Muscle of back (tissue), 3 donors: ENCODE measurements at regions not wholly inside any gene's neighbourhood (a gene's known extent, or its start where the extent isn't known, plus 50 kb on each side); places are given as distances from the start of the nearest gene placed in this dataset.

ENCODE experiments used
- DNase-seq, 3 donors: peaks; one replicate each; pipeline versions ENCODE4 v3.0.0 to v3.0.0-alpha.2; 2013

DNA sequence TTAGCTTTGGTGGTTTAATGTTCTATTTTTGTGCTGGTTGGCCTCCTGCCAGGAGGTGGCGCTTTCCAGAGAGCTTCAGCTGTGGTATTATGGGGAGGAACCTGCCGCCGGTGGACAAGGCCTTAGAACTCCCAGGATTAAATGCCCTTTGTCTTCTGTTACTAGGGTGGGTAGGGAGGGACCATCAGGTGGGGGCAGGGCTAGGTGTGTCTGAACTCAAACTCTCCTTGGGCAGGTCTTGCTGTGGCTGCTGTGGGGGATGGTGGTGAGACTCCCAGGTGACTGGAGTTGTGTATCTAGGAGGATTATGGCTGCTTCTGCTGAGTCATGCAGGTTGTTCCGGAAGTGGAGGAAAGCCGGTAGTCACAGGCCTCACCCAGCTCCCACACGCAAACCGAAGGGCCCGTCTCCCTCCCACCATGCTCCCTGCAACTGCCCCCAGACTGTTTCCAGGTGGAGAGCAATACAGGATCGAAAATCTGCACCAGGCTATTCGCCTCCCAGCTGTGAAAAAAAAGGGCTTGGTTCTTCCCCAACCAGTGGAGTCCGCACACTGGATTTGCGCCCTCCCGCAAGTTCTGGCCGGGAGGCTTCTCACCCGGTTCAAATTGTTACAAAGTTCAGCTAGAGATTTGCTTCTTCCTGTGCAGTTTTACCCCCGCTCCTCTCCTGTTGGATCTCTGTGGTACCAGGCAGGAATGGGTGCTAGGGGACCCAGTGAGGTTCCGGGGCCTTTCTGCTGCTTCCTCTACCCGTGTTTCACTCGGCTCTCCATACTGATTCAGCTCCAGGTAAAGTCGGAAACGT lies 220.5 kb downstream of the CENPF start:
- no peak for DNase-seq

DNA sequence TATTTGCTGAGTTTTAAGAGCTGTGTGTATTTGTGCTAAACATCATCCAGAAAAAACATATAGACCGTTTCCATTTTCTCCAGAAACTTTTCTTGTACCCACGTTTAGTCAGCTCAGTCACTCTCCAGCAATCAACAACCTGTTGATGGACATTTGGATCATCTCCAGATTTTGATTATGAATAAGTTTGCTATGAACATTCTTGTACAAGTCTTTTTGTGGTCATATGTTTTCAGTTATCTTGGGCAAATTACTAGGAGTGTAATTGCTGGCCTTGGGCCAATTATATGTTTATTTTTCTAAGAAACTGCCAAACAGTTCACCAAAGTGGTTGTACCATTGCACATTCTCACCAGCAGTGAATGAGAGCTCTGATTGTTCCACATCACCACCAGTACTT lies 221.8 kb downstream of the CENPF start:
- no peak for DNase-seq

DNA sequence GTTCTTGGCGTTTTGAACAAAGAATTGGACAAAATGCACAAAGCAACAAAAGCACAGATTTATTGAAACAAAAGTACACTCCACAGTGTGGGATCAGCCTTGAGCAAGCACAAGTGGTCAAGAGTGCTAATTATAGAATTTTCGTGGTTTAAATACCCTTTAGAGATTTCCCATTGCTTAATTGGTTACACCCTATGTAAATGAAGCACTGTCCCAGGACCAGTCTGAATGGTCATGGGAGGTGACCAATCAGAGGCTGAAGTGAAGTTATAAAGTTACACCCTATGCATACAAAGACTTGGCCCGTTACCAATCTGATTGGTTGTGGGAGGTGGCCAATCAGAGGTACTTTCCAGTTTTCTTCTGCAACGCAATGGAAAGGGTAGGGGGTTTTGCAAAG lies 223.6 kb downstream of the CENPF start:
- DNase-seq, result no peak

DNA sequence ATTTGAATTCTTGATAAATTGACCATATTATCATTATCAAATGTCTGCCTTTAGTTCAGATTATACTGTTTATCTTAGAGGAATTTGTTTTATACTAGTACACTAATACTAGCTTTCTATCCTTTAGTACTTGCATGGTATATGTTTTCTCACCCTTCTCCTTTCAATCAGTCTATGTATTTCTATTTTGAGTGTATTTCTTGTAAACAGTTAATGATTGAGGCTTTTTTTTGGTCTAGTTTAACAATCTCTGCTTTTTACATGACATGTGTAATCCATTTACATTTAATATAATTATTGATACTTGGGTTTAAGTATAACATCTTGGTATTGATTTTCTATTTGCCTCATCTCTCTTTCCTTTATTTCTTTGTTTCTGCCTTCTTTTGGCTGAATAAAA lies 224.9 kb downstream of the CENPF start:
- no peak for DNase-seq

DNA sequence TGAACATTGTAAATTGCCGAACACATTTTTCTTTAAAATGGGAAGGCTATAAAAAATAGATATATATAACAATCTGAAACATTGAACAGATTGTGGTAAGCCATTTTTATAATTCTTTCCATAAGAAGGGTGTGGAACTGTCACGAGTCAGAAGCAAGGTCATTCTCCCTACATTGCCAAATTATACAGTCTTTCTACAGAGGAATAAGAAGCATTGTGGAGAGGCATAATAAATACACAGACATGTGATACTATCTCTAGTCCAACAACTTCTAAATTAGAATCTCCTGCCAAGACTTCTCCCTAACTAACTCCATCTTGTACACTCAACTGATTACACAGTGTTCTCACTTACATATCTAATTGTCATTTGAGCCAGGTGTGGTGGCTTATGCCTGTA lies 227.9 kb downstream of the CENPF start:
- DNase-seq, result no peak

DNA sequence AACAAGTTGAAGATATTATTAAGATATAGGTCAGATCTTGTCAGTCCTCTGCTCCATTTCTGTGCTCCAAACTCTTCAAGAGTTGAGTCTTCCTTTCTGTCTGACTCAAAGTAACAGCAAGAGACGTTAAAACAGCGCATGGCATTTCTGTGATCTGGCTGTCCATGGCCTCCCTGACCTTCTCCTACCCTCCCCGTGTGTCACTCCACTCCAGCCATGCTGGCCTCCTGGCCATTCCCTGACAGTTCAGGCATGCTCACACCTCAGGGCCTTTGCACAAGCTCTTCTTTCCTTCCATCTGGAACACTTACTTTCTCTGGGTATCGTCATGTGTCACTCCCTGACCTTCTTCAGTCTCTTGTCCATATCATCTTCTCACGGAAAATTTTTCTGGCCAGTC lies 229.0 kb downstream of the CENPF start:
- DNase-seq, result no peak

DNA sequence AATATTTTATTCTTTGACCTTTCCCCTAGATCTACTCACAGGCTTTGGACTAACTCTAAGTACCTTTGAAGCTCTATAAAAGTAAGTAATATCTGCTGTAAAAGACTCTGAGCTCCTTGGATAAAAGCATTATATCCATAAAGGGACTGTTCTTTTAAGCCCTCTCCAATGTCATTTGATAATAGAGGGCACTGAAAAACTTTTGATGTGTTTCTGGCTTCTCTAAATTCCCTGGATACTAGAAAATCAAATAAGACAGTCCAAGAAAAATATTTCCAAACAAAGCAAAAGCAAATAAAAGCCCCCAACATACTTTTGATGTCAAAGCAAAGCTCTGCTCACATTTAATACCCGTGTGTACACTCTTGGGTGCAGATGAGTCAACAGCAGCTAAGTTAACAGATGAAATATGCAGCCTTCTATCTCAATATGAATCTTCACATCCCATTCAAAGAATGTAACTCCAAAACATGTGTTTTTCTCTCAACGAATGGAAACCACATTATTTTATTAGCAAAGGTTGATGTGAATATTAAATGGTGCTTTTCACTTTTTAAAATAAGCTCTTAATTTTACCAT lies 230.3 kb downstream of the CENPF start:
- peak in 1 of 3 donors; percentile 69 for DNase-seq

DNA sequence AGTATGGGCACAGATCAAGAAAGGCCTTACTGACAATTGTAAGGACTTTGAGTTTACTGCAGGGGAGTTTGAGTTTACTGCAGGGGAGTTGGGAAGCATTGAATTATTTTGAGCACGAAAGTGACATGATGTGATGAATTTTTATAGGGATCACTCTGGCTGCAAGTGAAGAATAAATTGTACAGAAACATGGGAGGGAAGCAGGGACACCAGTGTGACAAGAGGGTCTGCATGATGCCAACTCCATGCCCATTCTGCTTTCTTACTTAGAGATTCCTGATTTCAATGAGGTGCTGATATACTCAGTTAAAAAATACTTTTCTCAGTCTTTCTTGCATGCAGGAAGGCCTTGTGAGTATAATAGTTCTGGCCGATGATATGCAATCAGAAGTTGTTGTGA lies 234.4 kb downstream of the CENPF start:
- no peak for DNase-seq

DNA sequence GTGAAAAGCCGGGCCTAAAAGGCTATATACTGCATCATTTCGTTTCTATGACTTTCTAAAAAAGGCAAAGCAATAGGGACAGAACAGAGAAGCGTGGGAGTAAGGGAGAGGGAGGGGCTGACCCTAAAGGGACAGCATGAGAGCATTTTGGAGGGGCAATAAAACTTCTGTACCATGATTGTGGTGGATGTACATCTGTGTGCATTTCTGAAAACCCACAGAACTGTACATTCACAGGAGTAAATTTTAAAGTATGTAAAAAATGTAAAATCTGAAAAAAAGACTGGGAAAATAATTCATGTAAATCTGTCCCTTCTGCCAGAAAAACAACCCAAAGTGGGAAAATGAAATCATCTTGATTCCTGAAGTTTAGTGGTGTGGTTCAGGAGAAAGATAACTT lies 235.4 kb downstream of the CENPF start:
- peak; percentile 3 to 90 (median 14) for DNase-seq

DNA sequence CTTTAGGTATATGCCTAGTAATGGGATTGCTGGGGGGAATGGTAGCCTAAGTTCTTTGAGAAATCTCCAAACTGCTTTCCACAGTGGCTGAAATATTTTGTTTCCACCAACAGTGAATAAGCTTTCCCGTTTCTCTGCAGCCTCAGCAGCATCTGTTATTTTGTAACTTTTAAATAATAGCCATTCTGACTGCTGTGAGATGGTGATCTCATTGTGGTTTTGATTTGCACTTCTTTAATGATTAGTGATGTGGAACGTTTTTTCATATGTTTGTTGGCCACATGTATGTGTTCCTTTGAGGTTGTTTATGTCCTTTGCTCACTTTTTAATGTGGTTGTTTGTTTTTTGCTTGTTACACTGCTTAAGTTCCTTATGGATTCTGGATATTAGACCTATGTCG lies 237.4 kb downstream of the CENPF start:
- no peak for DNase-seq

DNA sequence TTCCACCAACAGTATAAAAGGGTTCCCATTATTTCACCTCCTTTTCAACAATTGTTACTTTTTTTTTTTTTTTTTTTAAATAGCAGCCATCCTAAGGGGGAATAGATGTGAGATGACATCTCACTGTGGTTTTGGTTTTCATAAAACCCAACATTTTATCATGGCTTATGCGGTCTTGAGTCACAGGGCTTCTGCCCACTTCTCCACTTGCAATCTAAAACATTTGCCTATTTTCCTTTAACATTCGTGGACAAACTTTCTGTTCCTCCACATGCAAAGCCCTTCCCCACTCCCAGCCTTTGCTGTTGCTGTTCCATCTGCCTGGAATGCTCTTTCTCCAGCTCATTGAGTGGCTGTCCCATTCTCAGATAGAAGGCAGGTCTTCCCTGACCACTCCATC lies 239.7 kb upstream of the KCNK2 start:
- DNase-seq, result no peak

DNA sequence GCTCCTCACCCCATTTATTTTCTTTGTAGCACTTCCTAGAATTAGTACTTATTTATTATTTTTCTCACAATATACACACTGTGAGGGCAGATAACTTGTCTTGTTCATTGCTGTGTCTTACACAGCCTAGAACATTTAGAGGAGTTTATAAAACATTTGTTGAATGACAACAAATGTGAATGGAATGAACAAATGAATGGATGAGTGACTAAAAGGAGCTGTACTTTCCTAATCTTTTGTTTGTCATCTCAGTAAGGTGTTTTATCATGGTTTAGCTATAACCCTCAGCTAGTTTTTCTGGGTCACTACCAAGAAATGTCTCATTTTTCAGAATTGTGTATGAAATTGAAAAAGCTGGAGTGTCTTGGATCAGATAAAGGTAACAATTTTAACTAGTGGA lies 239.3 kb upstream of the KCNK2 start:
- no peak for DNase-seq

DNA sequence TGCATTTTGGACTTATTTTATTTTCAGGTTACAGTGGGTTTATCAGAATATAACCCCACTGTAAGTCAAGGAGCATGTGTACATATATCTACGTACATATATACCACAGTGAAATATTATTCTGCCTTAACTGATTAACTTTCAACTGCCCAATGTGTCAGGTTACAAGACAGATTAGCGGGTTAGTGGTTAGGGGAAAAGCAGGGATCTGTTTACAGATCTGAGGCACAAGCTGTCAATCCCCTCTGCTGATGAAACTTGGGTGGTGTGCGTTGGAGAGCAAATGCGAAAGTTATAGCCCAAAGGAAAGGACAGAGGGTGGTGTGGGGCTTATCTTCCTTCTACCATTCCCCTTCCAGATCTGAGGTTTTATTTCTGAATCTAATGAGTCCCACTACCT lies 238.2 kb upstream of the KCNK2 start:
- DNase-seq, result no peak

DNA sequence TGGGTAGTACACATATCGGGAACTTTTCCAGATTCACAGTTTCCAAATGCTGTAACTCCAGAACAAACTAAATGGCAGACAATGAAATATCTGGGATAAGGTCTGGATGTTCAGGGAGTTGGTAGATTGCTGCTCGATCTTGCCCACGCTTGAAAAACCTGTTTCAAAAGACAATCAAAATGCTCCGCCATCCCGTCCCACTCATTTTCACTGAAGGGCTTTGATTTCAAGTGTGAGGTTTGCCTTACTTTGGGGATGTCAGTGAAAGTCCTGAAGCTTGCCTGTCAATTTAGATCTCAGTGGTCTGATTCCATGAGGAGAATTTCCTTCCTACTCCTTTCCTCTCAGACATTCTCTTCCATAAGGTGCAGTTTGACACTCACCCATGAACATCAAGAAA lies 236.3 kb upstream of the KCNK2 start:
- DNase-seq, result no peak

DNA sequence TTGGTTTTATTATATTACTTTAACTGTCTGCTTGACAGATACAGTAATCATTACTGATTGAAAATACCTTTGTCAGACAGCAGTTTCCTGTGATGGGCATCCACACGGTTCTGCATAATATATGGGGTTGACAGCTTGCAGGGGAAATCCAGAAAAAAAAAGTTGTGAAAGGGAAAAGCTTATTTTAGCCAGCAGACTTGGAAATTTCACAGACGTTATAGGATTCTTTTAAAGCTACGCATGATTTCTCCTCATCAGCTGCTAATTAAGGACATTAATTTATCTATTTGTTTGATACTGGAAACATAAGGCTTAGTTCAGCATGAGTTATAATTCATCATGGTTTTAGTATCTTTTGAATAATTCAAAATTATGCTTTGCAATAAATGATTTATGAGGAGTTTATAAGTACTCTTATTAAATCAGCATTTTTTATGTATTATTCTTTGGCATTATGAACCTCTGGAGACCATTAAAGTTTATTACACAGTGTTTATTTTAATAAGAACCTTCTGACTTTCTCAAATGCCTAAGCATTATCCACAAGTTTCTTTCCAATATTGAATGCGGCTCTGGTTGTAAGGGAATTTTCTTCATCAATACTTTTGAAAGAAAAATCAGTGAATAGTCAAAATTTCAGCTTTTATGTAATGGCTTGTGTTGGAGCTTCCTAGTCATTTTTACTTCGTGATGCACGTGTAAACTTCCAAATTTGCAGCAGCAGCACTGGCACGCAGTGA lies 235.3 kb upstream of the KCNK2 start:
- peak in 1 of 3 donors; percentile 20 for DNase-seq

DNA sequence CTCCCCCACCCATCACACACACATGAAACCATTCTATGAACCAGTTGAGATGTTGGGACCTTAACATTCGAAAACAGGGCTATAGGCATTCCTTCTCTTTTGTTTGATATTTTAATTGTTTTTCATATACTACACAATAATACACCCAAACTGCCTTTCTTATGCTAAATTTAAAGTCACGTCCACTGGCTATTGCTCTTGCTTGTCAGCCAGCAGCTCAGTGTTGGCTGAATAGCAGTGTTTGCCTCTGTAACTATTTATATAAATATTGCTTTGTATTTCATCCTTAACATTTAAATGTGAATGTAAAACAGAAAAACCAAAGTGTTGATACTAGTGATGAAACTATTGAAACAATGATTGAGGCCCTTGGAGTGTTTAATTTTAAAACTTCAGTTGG lies 234.4 kb upstream of the KCNK2 start:
- DNase-seq, result no peak

DNA sequence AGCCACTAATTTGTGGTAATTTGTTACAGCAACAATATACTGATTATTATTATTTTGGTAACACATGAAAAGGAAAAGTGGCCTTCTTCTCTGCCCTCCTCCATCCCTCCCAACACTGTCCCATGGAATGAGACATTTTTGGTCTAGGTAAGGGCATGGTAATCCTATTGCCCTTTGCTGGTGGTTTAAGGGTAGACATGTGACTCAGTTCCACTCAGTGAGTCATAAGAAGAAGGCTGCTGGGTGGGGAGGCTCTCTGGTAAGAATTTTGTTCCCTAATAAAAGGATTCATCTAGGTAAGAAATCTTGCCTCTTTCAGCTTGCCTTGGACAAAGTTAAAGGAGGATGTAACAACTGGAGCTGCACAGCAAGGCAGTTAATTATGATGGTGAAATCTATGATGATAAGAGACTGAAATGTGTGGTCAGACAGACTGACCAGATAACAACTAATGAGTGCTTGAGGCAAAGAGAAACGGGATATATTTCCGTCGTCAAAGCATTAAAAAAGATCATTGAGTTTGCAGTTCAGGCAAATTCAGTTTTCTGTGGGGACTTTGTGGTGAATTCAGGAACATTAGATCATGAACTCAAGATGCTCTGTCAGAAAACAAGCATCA lies 232.0 kb upstream of the KCNK2 start:
- no peak for DNase-seq

DNA sequence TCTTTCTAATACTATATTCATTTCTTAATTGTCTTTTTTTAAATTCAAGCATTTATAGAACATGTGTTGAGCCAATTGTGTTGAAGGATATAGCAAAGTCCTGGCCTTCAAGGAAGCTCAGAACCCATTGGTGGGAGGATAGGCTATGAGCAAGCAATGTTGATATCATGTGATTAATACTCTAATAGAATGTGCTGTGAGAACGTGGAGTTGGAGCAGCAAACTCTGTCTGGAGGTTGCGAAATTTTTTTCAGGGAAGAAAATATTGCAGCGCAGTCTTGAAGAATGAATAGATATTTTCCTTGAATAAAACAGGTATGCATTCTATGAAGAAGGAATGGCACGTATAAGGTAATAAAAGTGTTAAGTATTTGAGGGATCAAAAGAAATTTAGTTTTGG lies 229.2 kb upstream of the KCNK2 start:
- no peak for DNase-seq

DNA sequence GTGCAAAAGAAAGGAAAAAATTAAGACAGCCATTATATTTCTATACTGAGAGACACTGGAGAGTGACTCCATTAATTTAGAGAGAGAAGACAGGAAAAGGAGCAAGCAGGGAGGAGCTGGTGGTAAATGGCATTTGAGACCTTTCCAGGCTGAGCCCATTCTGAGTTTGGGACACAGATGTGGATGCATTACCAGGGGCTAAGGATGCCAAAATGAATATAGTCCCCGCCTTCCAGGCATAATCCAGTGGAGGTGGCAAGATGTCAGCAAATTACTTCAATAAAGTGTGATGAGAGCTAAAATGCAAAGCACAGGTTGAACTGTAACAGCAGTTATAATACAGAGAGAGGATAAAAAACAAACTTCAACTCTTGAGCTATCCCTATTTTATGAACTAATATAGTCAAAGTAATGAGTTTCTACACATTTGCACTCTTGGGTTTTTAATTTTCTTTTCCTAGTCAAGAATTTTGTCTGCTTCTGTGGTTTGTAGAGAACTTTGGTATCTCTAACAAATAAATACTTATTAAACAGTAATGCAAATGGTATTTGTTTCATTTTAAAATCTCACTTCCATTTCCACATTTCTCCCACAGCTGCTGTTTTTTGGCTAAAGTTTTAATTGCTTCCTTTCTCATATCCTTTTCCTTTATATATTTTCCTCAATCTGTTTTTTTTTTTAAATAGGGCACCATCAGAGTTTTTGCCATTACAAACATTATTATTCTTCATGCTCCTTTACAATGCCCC lies 228.2 kb upstream of the KCNK2 start:
- no peak for DNase-seq

DNA sequence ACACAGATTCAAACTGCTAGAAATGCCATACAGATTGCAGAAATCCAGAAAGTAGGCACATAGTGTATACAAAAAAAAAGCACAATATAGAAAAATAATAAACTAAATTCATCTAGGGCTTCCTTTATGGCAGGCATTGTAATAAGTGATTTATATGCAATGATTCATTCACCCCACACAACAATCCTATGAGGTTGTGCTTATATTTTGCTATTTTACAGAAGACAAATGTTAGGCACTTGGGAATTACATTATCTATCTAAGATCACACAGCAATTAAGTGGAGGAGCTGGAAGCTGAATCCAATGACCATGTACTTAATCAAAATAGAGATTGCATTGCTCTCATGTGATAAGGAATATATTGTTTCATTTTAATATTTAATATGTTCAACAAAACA lies 225.7 kb upstream of the KCNK2 start:
- no peak for DNase-seq

DNA sequence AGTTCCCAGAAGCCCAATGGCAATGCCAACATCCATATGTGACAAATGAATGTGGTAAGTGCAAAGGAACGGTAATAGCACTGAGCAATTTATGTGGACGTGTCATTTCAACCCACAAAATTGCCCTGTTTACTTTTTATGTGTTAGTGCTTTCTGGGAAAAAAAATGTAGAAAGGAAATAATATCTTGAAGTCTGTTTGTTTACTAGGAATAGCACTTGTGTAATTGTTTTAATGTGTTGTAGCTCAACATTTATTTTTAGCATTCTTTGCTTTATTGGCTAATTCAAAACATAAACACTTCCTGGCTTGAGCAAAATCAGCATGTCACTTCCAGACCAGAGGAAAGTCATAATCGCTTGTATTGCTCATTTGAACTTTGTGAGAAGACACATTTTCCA lies 224.8 kb upstream of the KCNK2 start:
- DNase-seq, result peak in 1 of 3 donors; percentile 5

DNA sequence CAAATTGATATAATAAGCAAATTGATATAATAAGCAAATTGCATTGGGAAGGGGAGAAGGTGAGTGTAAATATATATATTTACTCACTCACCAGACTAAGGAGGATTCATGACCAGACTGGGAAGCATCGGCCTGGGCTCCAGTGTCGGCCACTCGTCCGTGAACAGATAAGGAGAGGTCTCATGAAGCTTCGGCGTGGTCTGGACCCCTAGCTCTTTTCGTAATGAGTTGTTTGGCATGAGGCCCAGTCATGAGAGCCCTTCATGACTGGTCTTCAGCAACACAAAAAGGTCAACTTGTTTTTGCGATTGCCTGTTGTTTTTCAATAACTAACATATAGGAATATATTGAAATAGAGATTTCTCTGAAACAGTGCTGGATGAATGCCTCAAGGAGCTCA lies 222.9 kb upstream of the KCNK2 start:
- DNase-seq, result no peak
